Spinal cord (tissue), 9 donors: ENCODE measurements at regions not wholly inside any gene's neighbourhood (a gene's known extent, or its start where the extent isn't known, plus 50 kb on each side); places are given as distances from the start of the nearest gene placed in this dataset.

Experiments
- DNase-seq, 6 donors: peaks; one replicate each; pipeline versions ENCODE4 v3.0.0 to v3.0.0-alpha.2; 2013 to 2015; ENCODE audit warnings: low spot score in 6 of 6, low read depth in 4 of 6
- H3K27ac ChIP-seq: one replicate; pipeline ENCODE4 v1.5.1; 2013; ENCODE audit warnings: low read depth, low read length, control low read depth
- H3K27me3 ChIP-seq: one replicate; pipeline ENCODE4 v1.6.1; 2013; ENCODE audit warnings: low read length; ENCODE audit not compliant: control insufficient read depth, insufficient read depth
- H3K36me3 ChIP-seq: one replicate; pipeline ENCODE4 v1.6.1; 2013; ENCODE audit warnings: low read length; ENCODE audit not compliant: control insufficient read depth, insufficient read depth
- H3K4me1 ChIP-seq: one replicate; pipeline ENCODE4 v1.6.1; 2013; ENCODE audit warnings: low read length; ENCODE audit not compliant: control insufficient read depth, insufficient read depth
- H3K4me3 ChIP-seq: one replicate; pipeline ENCODE4 v1.5.1; 2013; ENCODE audit warnings: low read depth, low read length, control low read depth
- H3K9me3 ChIP-seq: one replicate; pipeline ENCODE4 v1.6.1; 2013; ENCODE audit warnings: low read length; ENCODE audit not compliant: control insufficient read depth, insufficient read depth
- WGBS: methylation state at CpG from one replicate; pipeline ENCODE4 v1.1.5; 2013; ENCODE audit warnings: missing lambda C conversion rate; ENCODE audit not compliant: insufficient coverage; 5-methylcytosine and 5-hydroxymethylcytosine counted together
- donor health status: healthy.

- H3K27ac ChIP-seq = no peak overlapping the region
- WGBS = 83% methylated on average over 2 of the region's 4 CpGs
Measured at GRCh38 chr18:59057493-59057795, 82.2 kb upstream of the SEC11C start.

GRCh38 chr18:59057969-59058368 is 81.7 kb upstream of the SEC11C start:
- H3K4me1 ChIP-seq = peaks cover 7% of the 10 kb centered on the region
- WGBS = 41% methylated on average over 3 of the region's 4 CpGs
- no peak overlapping the region for H3K4me3 ChIP-seq
- H3K9me3 ChIP-seq = no peaks in the 10 kb centered on the region
- no peaks in the 10 kb centered on the region for H3K36me3 ChIP-seq
- no peaks in the 10 kb centered on the region for H3K27me3 ChIP-seq
- DNase-seq = peak in 2 of 6 donors; percentile 51 to 56
- H3K27ac ChIP-seq = no peak overlapping the region

More at GRCh38 chr18:59057493-59057795, 82.2 kb upstream of the SEC11C start:
- Histone ChIP-seq H3K36me3 (no peaks in the 10 kb centered on the region), H3K4me3 (no peak overlapping the region), H3K27me3 (no peaks in the 10 kb centered on the region), H3K4me1 (peaks cover 7% of the 10 kb centered on the region), H3K9me3 (no peaks in the 10 kb centered on the region)
- no peak for DNase-seq

GRCh38 chr18:59059140-59059539 is 80.5 kb upstream of the SEC11C start:
- no peaks in the 10 kb centered on the region for H3K27me3 ChIP-seq
- WGBS = 100% methylated on average over 1 of the region's 4 CpGs
- no peak overlapping the region for H3K4me3 ChIP-seq
- no peak for DNase-seq
- H3K9me3 ChIP-seq = no peaks in the 10 kb centered on the region
- no peaks in the 10 kb centered on the region for H3K36me3 ChIP-seq
- H3K27ac ChIP-seq = no peak overlapping the region
- peaks cover 7% of the 10 kb centered on the region for H3K4me1 ChIP-seq

- no peak overlapping the region for H3K27ac ChIP-seq
- no peak overlapping the region for H3K4me3 ChIP-seq
- H3K36me3 ChIP-seq = no peaks in the 10 kb centered on the region
- peak in 1 of 6 donors; percentile 49 for DNase-seq
- no peaks in the 10 kb centered on the region for H3K27me3 ChIP-seq
- WGBS = 37% methylated on average over 3 of the region's 3 CpGs
- peaks cover 7% of the 10 kb centered on the region for H3K4me1 ChIP-seq
- H3K9me3 ChIP-seq = no peaks in the 10 kb centered on the region
Measured at GRCh38 chr18:59060551-59060950, 79.1 kb upstream of the SEC11C start.

GRCh38 chr18:59061914-59062642 is 77.6 kb upstream of the SEC11C start:
- 98% methylated on average over 8 of the region's 14 CpGs for WGBS
- no peaks in the 10 kb centered on the region for H3K27me3 ChIP-seq

GRCh38 chr18:59062643-59063006 is 77.1 kb upstream of the SEC11C start:
- no peak overlapping the region for H3K27ac ChIP-seq
- H3K9me3 ChIP-seq = no peaks in the 10 kb centered on the region
- no peak overlapping the region for H3K4me3 ChIP-seq
- 92% methylated on average over 9 of the region's 13 CpGs for WGBS
- H3K36me3 ChIP-seq = no peaks in the 10 kb centered on the region
- no peaks in the 10 kb centered on the region for H3K27me3 ChIP-seq
- no peaks in the 10 kb centered on the region for H3K4me1 ChIP-seq
- no peak for DNase-seq

More at GRCh38 chr18:59061914-59062642, 77.6 kb upstream of the SEC11C start:
- peaks cover 1% of the 10 kb centered on the region for H3K4me1 ChIP-seq
- no peak overlapping the region for H3K27ac ChIP-seq
- no peaks in the 10 kb centered on the region for H3K9me3 ChIP-seq
- H3K4me3 ChIP-seq = no peak overlapping the region
- no peaks in the 10 kb centered on the region for H3K36me3 ChIP-seq
- DNase-seq = no peak

GRCh38 chr18:59063300-59063906 is 76.3 kb upstream of the SEC11C start:
- H3K36me3 ChIP-seq = no peaks in the 10 kb centered on the region
- WGBS = 78% methylated on average over 4 of the region's 7 CpGs
- no peaks in the 10 kb centered on the region for H3K27me3 ChIP-seq
- no peak for DNase-seq
- H3K4me3 ChIP-seq = no peak overlapping the region
- no peaks in the 10 kb centered on the region for H3K4me1 ChIP-seq
- no peaks in the 10 kb centered on the region for H3K9me3 ChIP-seq
- H3K27ac ChIP-seq = no peak overlapping the region

GRCh38 chr18:59063912-59064311 is 75.8 kb upstream of the SEC11C start:
- no peaks in the 10 kb centered on the region for H3K36me3 ChIP-seq
- no CpG with 5 or more reads among the region's 4 CpGs for WGBS
- H3K27ac ChIP-seq = no peak overlapping the region
- no peak for DNase-seq
- H3K27me3 ChIP-seq = no peaks in the 10 kb centered on the region
- H3K4me1 ChIP-seq = no peaks in the 10 kb centered on the region
- H3K9me3 ChIP-seq = no peaks in the 10 kb centered on the region
- H3K4me3 ChIP-seq = no peak overlapping the region

- DNase-seq = no peak
- H3K36me3 ChIP-seq = no peaks in the 10 kb centered on the region
- H3K27me3 ChIP-seq = no peaks in the 10 kb centered on the region
- 89% methylated on average over 2 of the region's 6 CpGs for WGBS
- H3K9me3 ChIP-seq = no peaks in the 10 kb centered on the region
- no peak overlapping the region for H3K27ac ChIP-seq
- peaks cover 4% of the 10 kb centered on the region for H3K4me1 ChIP-seq
- no peak overlapping the region for H3K4me3 ChIP-seq
Measured at GRCh38 chr18:59065684-59066083, 74.0 kb upstream of the SEC11C start.

- Histone ChIP-seq H3K27me3 (no peaks in the 10 kb centered on the region), H3K4me3 (no peak overlapping the region), H3K4me1 (peaks cover 4% of the 10 kb centered on the region), H3K27ac (no peak overlapping the region), H3K36me3 (no peaks in the 10 kb centered on the region), H3K9me3 (no peaks in the 10 kb centered on the region)
- peak in 1 of 6 donors; percentile 75 for DNase-seq
- WGBS = 100% methylated on average over 1 of the region's 2 CpGs
Measured at GRCh38 chr18:59067873-59068272, 71.8 kb upstream of the SEC11C start.
